HG03108 (cell line): ENCODE measurements at regions not wholly inside any gene's neighbourhood (a gene's known extent, or its start where the extent isn't known, plus 50 kb on each side); places are given as distances from the start of the nearest gene placed in this dataset.

Experiments
- ATAC-seq: cut with Tn5 transposase; IDR thresholded peaks from one replicate; pipeline ENCODE4 v1.9.1; 2021; ENCODE audit warnings: moderate library complexity; ENCODE audit not compliant: unreplicated experiment

DNA sequence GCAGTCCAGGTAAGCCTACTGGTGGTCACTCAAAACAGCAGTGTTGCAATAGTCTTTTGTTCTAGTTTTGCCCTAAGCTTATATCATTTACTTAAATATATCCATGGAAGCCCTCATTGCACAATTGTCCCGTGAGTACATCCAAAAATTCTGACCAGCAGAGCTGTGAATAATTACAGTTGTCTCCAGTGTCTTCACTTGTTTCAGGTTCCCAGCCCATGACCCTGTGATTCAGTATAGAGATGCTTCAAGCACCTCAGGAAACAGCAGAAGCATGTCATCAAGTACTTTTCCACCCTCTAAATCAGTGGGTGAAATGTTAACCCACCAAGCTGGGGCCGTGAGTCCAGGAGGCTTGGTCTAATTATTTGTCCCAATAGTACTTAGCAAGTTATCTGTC, 214.9 kb upstream of the RPS6KA3 start:
- no peak for ATAC-seq

DNA sequence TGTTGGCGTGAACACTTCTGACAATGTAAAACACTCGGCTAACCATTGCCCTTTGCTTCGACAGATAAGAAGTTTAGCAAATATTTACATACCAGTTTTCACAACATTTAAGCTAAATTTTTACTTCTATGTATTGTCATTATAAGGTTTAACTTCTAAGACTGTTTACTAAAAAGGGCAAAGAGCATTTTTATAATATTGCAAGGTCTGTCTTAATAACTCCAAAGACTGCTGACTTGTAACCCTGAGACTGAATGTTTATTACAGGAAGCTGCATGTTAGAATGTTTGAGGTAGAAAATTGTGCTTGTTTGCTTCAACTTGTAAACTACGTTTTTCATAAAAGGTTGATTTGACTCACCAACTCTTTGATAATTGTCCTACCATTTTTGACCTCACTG, 213.2 kb upstream of the RPS6KA3 start:
- no peak for ATAC-seq

DNA sequence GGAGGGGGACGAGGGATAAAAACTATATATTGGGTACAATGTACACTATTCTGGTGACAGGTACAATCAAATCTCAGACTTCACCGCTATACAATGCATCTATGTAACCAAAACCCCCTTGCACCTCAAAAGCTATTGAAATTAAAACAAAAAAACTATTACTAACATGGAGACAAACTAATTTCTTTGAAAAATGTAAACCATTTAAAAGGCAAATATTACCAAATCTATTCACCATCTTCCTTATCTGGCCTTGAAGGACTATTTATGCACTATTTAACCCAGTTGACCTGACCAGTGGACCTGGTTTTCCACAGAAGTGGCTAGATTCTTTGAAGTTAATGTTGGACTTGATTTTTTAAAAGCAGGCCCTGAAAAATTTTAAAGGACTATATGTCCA, 212.3 kb upstream of the RPS6KA3 start:
- ATAC-seq, result no peak

DNA sequence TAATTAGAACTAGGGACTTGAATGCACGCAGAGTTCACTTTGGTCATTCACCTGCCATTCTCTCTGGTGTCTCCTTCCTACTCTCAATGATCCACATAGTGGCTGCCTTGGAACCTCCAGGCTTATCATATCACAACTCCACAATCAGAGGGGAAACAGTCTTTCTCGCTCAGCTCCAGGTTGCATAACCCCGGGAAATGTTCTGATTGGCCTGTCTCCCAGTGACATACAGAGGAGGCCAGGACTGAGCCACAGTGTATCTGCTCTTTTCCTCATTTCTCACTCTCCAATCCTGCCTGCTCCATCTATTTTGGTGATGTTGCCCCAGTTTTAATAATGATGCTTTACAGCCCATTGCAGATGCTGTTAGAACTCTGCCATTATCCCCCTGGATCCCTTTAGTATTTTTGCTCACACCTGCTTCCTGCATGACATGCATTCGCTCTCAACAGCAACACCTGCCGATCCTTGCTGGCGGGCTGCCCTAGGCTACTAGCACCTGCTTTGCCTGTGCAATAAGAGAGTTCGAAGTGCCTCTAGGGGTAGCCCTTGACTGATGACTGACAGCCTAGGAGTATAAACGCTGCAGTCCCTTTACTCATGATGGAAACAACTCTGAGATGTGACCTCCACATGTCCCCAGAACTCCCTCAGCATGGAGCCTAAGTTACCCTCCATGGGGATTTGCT, 211.3 kb upstream of the RPS6KA3 start:
- no peak for ATAC-seq

DNA sequence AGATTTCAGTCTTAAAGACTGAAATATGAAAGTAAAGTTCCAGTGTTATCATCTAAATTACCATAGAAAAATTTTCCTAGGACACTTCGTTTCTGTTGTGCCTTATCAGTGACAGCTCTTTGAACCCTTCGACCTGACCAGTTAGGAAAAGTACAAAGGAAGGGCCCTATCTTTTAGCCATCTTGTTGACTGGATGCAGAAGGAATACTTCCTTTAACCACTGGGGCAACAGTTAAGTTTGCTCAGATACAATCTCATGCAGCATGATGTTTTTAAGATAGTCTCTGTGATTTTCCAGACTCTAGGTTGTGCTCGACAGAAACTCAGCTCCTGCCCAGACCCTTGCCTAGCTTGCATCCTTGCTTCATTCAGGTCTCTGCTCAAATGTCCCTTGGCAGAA, 210.5 kb upstream of the RPS6KA3 start:
- ATAC-seq, result no peak

DNA sequence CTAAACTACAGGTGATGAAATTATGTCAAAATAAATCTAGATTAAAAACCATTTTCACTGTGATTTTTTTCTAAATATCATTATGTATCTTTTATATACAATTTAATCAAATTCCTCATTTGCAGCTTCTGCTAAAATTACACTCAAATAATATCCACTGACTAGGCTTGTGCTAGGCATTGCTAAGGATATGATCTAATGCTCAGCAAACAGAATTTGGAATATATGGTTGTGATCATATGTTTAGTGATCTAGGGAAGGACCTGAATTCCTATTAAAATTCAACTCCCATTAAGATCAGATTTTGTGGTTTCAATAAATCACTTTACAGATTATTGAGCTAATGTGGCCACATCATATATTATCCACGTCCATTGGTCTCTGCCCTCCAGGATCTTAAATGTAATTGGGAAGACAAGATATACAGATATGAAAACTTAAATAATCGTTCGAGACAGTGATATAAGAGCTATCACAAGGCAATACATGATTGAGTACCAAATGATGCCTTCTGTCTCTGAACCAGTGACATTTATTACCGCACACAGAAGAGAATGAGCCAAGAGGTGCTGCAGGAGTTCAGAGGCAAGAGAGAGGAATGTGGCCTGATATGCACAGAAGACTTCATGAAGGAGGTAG, 206.0 kb upstream of the RPS6KA3 start:
- no peak for ATAC-seq

DNA sequence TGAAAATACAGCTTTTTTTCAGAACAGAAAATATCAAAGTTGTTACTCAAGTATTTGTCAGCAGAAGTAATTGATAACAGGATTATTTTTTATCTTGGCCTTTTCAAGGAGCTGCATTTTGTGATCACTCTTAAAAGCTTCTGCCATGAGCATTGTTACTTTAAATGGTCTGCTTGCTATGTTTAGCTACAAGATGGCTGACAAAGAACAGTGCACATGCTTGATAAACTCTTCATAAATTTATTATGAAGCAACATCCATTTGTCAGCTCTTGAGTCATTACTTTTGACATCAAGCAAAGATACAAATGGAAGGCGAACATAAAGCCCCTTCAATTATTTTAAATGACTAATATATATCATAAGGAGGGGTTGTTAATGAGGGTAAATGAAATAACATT, 205.4 kb upstream of the RPS6KA3 start:
- ATAC-seq, result no peak

DNA sequence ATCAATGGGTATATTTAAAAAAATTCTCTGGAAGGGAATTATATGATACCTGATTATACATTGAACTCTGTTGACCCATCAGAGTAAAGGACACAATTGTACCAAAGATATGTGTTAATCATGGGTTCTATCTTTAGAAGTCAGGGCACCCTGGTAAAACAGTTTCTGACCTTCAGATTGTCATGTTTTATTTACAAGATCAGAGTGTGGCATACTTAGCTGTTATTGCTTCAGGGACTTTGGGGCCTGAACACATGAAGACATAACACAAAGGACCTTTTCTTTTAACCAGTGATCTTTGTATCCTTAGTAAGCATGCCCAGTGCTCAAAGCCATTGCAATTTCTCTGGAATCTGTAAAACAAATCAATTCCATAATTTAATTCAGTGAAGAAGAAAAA, 204.8 kb upstream of the RPS6KA3 start:
- no peak for ATAC-seq

DNA sequence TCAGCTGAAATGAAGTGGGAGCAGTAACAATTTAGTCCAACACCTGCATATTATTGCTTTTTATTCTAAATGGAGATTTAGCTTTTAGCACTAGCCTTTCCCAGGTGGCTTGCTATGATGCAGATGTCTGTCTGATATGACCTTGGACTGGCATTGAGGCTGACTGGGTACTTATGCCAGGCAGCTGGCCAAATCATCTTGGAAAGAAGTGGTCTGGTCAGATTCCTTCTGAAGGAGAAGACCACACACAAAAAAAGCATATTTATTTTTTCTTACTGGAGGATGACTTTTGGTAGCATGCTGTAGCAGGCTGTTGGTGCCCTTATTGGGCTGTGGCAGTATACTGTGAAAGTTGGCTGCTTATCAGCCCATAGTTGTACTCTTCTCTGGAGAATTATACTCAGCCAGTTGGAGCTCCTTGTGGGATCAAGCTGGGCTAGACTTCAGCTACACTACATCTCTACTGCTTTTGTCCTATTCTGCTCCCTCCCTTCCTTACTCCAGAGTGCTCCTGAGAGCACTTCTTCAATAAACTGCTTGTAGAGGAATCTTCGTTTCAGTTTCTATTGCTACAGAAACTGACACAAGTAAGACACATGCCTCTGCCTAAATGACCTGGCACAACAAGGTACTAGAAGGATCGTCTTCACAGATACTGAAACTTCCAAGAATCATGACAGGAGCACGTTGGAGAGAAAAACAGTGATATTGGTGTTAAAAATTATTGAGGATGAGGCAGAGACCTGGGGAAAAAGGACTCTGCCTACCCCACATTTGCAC, 196.8 kb upstream of the RPS6KA3 start:
- ATAC-seq, result no peak

DNA sequence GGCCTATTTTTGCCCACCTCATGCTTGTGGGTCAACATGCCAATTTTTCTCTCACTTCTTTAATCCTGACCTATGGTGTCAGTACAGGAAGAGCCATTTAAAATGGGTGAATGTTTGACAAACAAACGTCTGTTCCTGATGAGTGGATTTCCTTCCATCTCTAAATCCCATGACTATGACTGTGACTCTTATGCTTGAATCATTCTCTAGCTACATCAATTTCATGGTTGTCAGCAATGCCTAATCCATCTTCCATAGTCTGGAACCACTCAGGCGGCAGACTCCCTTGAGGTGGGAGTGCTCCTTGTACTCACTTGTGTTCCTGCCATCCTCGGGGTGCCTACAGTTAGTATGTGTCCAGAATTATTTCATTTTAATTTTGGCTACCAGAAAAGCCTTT, 194.9 kb upstream of the RPS6KA3 start:
- no peak for ATAC-seq

DNA sequence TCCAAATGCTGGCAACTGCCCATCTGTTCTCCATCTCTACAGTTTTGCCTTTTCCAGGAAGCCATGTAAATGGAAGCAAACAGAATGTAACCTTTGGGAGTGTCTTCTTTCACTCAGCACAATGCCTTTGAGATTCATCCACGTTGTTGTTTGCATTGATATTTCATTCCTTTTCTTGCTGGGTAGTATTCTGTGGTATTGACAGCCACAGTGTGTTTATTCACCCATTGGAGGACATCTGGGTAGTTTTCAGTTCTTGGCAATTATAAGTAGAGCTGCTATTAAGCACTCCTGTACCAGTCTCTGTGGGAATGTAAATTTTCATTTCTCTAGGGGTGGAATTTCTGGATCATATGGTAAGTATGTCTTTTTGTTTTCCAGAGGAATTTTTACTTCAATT, 194.3 kb upstream of the RPS6KA3 start:
- no peak for ATAC-seq

DNA sequence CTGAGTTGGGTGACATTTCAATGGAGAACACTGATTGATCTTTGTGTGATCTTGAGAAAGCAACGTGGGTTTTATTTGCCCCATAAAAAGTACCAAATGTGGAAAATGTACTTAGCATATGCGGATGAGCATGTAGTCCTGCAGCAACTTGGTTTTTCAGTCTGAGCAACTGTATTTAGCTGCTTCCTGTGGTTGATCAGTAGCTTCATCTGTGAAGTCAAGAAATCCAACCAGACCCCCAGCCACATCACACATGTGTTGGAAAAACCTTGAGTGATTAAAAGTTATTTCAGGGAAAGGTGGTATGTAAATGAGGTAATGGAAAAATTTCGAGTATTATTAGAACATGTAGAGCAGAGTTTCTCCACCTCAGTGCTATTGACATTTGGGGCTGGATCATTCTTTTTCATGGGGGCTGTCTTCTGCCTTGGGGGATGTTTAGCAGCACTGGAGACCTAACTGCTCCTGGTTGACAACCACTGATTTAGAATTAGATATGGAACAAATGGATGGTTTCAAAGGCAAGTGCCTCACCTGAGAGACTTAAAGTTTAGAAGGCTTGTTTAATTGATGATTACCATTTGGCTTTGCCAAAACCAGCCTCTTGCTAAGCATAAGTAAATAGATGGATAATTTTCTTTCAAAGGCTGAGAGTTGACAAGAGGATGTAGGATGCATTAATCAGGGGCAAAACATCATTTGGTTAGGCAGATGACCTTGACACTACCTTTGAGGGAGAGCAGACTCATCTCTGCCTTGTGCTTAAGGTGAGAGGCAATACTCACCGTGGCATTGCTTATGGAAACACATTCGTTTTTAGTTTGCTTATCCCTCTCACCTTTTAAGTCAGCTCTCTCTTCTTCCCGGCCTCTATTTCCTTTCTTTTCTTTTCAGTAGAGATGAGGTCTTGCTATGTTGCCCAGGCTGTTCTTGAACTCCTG, 193.0 kb upstream of the RPS6KA3 start:
- no peak for ATAC-seq

DNA sequence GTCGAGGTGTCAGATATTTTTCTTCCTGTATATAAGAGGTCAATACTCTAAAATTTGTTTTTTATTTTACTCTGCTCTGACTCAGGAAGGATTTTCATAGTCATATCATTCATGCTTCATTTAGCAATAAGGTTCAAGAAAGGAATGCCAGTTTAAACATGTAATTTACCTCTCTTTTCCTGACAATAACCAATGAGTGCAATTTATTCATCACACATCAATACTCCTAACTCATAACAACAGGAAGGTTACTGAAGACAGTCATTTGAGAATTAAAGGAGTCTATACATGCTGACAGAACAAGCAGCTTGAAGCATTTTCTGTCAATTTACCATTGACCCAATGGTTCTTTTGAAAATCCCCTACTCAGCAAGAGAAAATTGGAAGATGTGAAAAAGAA, 190.3 kb upstream of the RPS6KA3 start:
- no peak for ATAC-seq

DNA sequence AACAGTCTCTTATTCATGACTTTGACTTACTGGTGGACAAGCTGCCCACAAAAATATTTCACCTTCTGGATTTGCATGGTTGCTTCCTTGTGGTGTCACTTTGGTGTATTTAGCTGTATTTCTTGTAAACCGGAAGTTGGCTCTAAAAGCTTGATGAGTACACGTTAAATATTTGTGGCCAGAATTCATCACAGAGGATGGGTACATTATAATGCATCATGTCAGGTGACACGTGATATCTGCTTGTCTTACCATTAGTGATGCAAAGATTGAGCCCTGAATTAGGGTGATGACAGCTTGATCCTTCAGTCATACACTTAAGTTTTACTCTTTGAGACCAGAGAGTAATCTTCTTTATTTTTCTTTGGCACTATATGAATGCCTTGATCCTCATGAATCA, 188.3 kb upstream of the RPS6KA3 start:
- no peak for ATAC-seq

DNA sequence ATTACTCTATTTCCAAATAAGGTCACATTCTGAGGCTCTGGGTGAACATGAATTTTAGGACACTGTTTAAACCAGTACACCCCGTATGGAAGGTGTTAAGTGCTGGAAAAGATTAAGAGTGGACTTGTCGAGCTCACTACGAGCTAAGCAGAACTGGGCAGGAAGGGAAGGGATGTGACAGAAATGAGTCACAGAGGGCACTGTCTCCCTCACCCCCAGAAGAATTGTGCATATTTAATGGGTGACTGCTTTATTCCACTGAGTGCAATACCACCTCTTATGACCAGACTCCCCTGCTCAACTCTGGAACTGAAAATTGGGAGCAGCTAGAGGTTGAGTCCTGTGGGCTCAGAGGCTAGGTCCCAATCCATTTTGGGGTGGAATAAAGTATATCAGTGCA, 187.4 kb upstream of the RPS6KA3 start:
- ATAC-seq, result no peak

DNA sequence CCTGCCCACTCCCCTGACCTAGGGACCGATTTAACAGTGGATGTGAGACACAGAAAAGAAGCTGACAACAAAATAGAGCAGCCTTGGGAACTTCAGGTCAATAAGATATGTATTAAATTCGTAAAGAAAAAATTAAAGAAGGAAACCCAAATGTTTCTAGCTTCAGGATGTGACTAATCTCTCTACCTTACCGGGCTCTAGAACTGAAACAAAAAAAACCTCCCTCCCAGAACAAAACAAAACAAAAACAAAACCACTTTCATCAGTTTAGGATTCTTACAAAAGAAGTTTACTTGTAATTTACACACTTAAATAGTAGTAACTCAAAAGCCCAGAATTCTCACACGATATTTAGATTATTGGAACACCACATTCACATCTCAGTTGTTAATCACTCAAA, 185.8 kb upstream of the RPS6KA3 start:
- peak; percentile 65 for ATAC-seq

DNA sequence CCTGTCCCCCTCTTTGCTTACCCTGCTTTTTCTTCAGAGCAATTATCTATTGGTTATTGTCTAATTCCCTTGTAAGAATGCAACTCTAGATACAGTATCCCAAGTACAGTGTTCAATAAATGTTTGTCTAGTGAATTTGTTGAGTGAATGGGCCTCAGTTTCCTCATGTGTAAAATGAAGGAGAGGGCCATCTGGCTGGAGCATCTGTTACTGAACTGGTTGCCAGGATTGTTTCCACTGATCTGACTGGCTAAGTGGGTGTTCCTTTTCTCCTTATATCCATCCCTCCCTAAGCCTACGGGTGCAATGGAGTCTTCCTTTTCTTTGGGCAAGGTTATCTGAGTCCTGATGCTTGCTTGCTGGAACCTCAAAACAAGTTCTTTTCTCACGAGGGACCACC, 185.2 kb upstream of the RPS6KA3 start:
- ATAC-seq, result no peak

DNA sequence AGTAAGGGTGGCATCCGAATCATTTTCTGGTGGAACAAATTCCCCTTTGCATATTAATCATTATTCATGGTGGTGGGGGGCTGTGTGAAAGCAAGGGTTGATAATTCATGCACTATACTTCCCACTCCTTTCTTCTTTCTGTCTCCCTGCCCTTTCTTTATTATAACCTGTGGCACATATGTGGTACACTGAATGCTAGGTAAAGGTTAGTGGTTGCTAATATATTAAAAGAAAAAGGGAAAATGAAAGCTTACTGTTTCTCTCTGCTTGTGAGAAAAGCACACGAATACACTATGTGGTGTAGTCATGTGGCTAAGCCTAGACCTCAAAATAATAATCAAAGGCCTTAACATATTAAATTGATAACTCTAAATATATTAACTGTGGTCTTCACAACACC, 178.4 kb upstream of the RPS6KA3 start:
- peak; percentile 61 for ATAC-seq

DNA sequence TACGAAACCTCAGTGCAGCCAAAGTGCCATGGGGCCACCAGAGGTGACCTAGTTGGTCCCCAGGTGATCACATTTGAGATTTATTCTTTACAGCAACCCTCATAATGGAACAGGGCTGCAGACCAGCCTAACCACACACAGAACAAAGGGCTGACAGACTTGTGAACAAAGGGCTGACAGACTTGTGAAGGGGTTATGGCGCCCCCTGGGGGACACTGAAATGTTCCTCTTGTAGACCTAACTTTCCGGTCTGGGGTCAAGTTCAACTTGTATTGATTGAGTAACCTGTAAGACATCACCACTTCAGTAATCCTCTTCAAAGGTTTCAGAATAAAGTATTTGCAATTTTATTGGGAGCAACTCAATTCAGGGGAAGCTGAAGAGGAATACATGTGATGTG, 175.9 kb upstream of the RPS6KA3 start:
- ATAC-seq, result no peak

DNA sequence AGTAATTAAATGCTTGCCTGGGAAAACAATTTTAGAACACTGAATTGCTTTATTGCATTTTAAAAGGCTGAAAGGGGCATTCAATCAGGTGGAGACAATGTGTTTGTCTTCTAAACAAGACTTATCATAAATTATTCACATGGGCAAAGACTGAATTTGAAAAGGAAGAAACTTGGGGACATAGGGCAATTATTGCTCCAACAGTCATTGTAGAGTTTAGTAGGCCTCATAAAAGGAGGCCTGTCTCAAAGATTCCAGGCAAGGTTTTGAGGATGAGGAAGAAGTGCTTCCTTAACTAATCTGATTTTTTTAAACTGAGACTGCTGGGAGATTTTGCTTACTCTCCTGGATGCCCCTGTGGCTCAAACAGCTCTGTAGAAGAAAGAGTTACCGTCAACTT, 174.4 kb upstream of the RPS6KA3 start:
- no peak for ATAC-seq

DNA sequence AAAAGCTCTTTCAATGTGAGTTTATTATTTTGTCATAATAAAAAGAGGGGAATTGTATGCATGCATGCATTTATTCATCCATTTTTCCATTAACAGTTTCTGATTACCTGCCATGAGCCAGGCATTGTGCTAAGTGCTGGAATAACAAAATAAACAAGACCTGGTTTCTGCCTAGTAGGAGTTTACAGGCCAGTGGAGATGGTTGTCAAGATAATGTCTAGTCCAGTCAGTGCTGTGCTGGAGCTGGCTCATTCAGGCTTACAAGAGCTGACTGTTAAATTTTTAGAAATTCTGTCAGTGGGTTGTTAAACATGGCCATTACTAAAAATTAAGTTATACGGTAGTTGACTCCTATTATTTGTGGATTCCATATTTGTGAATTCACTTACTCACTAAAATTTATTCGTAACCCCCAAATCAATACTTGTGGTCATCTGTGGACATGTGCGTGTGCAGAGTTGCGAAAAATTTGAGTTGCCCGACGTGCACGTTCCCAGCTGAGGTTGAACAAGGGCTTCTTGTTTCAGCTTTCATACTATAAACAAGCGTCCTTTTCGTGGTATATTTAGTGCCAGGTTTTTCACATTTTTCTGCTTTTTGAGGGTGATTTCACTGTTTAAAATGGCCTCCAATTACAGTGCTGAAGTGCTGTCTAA, 172.3 kb upstream of the RPS6KA3 start:
- ATAC-seq, result no peak
